ENCODE measurements at regions not wholly inside any gene's neighbourhood (a gene's known extent, or its start where the extent isn't known, plus 50 kb on each side); places are given as distances from the start of the nearest gene placed in this dataset.

DNA sequence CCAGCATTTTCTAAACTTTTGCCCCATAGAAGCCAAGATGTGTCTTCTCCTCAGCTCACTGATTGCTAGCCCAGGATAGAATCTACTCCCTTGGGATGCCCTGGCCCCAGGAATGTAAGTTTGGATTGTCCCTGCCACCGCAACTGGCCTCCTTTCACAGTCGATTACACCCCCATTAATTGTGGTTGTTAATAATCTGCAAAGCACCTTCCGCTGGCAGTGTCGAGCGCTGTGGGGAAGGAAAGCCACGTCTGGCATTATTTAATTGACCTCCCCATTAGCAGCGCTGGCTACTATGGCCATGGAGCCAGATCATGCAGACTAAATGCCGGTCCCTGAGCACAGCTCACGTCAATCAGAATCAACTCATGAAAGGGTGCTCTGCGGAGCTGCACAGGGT, 597.3 kb upstream of the PLXNA2 start:
- no peak overlapping the region for H3K9ac ChIP-seq (ENCODE audit: low read depth, low read length)
- no peaks in the 10 kb centered on the region for H3K36me3 ChIP-seq (ENCODE audit: insufficient read depth, low read length)
- no peak overlapping the region for H3K4me3 ChIP-seq (ENCODE audit: low read length)
- peaks cover 4% of the 10 kb centered on the region for H3K27me3 ChIP-seq (ENCODE audit: control insufficient read depth, insufficient read depth, low read length)
- no peaks in the 10 kb centered on the region for H3K4me1 ChIP-seq (ENCODE audit: control insufficient read depth, insufficient read depth, low read length)
- H3K4me2 ChIP-seq (ENCODE audit: low read length), result no peak overlapping the region
- H3K9me3 ChIP-seq (replicated peaks; ENCODE audit: low read length), result no peaks in the 10 kb centered on the region

GRCh38 chr1:208842451-208842850, 598.3 kb upstream of the PLXNA2 start:
- H3K9ac ChIP-seq (ENCODE audit: low read depth, low read length), result no peak overlapping the region
- no peak overlapping the region for H3K4me2 ChIP-seq (ENCODE audit: low read length)
- H3K9me3 ChIP-seq (replicated peaks; ENCODE audit: low read length), result no peaks in the 10 kb centered on the region
- H3K27me3 ChIP-seq (ENCODE audit: control insufficient read depth, insufficient read depth, low read length), result peaks cover 4% of the 10 kb centered on the region
- H3K36me3 ChIP-seq (ENCODE audit: insufficient read depth, low read length), result no peaks in the 10 kb centered on the region
- no peak overlapping the region for H3K4me3 ChIP-seq (ENCODE audit: low read length)
- H3K4me1 ChIP-seq (ENCODE audit: control insufficient read depth, insufficient read depth, low read length), result no peaks in the 10 kb centered on the region

- H3K36me3 ChIP-seq (ENCODE audit: insufficient read depth, low read length), result no peaks in the 10 kb centered on the region
- H3K27me3 ChIP-seq (ENCODE audit: control insufficient read depth, insufficient read depth, low read length), result peaks cover 4% of the 10 kb centered on the region
- H3K4me3 ChIP-seq (ENCODE audit: low read length), result no peak overlapping the region
- no peak overlapping the region for H3K9ac ChIP-seq (ENCODE audit: low read depth, low read length)
- H3K4me2 ChIP-seq (ENCODE audit: low read length), result no peak overlapping the region
- no peaks in the 10 kb centered on the region for H3K9me3 ChIP-seq (replicated peaks; ENCODE audit: low read length)
- H3K4me1 ChIP-seq (ENCODE audit: control insufficient read depth, insufficient read depth, low read length), result no peaks in the 10 kb centered on the region
Observed at GRCh38 chr1:208844158-208844557, 600.0 kb upstream of the PLXNA2 start.

DNA sequence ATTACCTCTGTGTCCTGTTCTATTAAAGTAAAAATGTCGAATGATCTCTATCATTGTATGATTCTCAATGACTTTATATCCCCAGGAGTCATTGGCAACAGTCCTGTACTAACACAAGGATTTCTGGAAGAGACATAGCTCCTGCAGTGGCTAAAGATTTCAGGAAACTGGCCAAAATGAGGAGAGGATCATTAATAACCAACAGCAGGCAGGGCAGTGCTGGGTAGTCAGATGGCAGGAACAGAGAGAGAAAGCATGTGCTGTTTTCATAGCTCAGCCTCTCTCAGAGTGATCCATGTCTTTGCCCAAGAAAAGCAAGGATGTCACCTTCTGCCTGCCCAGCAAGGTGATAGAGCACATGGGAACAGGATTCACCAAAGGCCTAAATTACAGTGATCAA, 604.7 kb upstream of the PLXNA2 start:
- Histone ChIP-seq H3K4me2 (ENCODE audit: low read length) (no peak overlapping the region), H3K9me3 (replicated peaks; ENCODE audit: low read length) (no peaks in the 10 kb centered on the region), H3K36me3 (ENCODE audit: insufficient read depth, low read length) (no peaks in the 10 kb centered on the region), H3K4me1 (ENCODE audit: control insufficient read depth, insufficient read depth, low read length) (no peaks in the 10 kb centered on the region), H3K27me3 (ENCODE audit: control insufficient read depth, insufficient read depth, low read length) (no peaks in the 10 kb centered on the region), H3K4me3 (ENCODE audit: low read length) (no peak overlapping the region), H3K9ac (ENCODE audit: low read depth, low read length) (no peak overlapping the region)

DNA sequence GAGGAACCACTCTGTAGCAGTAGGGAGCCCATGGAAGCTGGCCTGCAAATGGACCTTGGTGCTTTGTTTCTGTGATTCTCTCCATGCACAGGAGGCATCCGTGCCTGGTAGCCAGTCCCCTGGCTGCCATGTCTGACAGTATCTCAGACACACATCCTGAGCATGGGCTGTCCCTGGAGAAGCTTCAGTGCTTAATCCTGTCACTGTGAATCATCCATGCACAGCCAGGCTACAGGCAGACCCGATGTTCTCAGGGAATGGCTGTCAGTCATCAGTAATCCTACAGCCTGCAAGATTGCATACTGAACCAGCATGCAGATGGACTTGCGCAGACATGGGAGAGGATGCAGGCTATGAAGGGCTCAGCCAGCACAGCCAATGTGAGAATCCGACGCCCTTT, 606.3 kb upstream of the PLXNA2 start:
- Histone ChIP-seq H3K4me3 (ENCODE audit: low read length) (no peak overlapping the region), H3K27me3 (ENCODE audit: control insufficient read depth, insufficient read depth, low read length) (no peaks in the 10 kb centered on the region), H3K4me2 (ENCODE audit: low read length) (no peak overlapping the region), H3K9me3 (replicated peaks; ENCODE audit: low read length) (no peaks in the 10 kb centered on the region), H3K4me1 (ENCODE audit: control insufficient read depth, insufficient read depth, low read length) (no peaks in the 10 kb centered on the region), H3K36me3 (ENCODE audit: insufficient read depth, low read length) (no peaks in the 10 kb centered on the region), H3K9ac (ENCODE audit: low read depth, low read length) (no peak overlapping the region)

DNA sequence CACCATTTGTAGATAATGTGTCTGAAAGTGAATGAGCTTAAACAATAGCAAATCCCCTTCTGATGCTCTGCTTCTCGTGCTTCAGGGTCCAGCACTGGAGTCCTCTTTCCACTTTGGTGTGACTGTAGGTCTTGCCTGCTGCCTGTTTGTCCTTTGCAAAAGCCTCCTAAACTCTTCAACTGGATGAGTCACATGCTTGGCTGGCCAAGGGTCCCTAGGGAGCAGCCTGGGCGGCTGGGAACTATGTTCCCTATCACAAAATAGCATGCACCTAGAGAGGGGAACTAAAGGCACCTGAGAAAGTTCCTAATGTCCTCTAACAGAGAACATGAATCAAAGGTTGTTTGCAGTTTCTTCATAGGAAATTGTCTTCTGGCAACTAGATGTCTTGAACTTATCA, 607.2 kb upstream of the PLXNA2 start:
- H3K9ac ChIP-seq (ENCODE audit: low read depth, low read length), result no peak overlapping the region
- H3K27me3 ChIP-seq (ENCODE audit: control insufficient read depth, insufficient read depth, low read length), result no peaks in the 10 kb centered on the region
- no peaks in the 10 kb centered on the region for H3K4me1 ChIP-seq (ENCODE audit: control insufficient read depth, insufficient read depth, low read length)
- H3K36me3 ChIP-seq (ENCODE audit: insufficient read depth, low read length), result no peaks in the 10 kb centered on the region
- no peaks in the 10 kb centered on the region for H3K9me3 ChIP-seq (replicated peaks; ENCODE audit: low read length)
- no peak overlapping the region for H3K4me3 ChIP-seq (ENCODE audit: low read length)
- no peak overlapping the region for H3K4me2 ChIP-seq (ENCODE audit: low read length)

- Histone ChIP-seq H3K9me3 (replicated peaks; ENCODE audit: low read length) (no peaks in the 10 kb centered on the region), H3K9ac (ENCODE audit: low read depth, low read length) (no peak overlapping the region), H3K4me3 (ENCODE audit: low read length) (no peak overlapping the region), H3K4me1 (ENCODE audit: control insufficient read depth, insufficient read depth, low read length) (no peaks in the 10 kb centered on the region), H3K4me2 (ENCODE audit: low read length) (no peak overlapping the region), H3K36me3 (ENCODE audit: insufficient read depth, low read length) (no peaks in the 10 kb centered on the region), H3K27me3 (ENCODE audit: control insufficient read depth, insufficient read depth, low read length) (no peaks in the 10 kb centered on the region)
Observed at GRCh38 chr1:208852911-208853310, 608.7 kb upstream of the PLXNA2 start.

DNA sequence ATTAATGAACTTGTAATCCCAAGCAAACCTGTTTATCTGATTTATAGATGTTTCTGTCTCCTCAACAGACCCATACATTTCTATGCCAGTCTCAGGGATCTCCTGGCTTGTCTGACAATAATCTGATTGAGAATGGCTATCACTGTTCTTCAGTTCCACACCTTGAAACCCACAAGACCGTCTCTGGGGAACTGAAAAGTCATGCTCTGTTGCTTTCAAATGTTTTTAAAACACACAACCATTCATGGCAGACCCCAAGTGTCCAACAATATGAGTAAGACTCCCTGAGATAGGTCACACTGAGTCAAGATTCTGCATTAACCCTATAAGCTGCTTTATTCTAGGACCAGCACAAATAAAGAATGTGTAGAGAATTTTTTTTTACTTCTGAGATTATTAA, 611.2 kb upstream of the PLXNA2 start:
- Histone ChIP-seq H3K4me3 (ENCODE audit: low read length) (no peak overlapping the region), H3K4me1 (ENCODE audit: control insufficient read depth, insufficient read depth, low read length) (no peaks in the 10 kb centered on the region), H3K9me3 (replicated peaks; ENCODE audit: low read length) (no peaks in the 10 kb centered on the region), H3K9ac (ENCODE audit: low read depth, low read length) (no peak overlapping the region), H3K27me3 (ENCODE audit: control insufficient read depth, insufficient read depth, low read length) (no peaks in the 10 kb centered on the region), H3K4me2 (ENCODE audit: low read length) (no peak overlapping the region), H3K36me3 (ENCODE audit: insufficient read depth, low read length) (no peaks in the 10 kb centered on the region)

- Histone ChIP-seq H3K9ac (ENCODE audit: low read depth, low read length) (no peak overlapping the region), H3K36me3 (ENCODE audit: insufficient read depth, low read length) (no peaks in the 10 kb centered on the region), H3K4me1 (ENCODE audit: control insufficient read depth, insufficient read depth, low read length) (no peaks in the 10 kb centered on the region), H3K4me3 (ENCODE audit: low read length) (no peak overlapping the region), H3K27me3 (ENCODE audit: control insufficient read depth, insufficient read depth, low read length) (no peaks in the 10 kb centered on the region), H3K4me2 (ENCODE audit: low read length) (no peak overlapping the region), H3K9me3 (replicated peaks; ENCODE audit: low read length) (no peaks in the 10 kb centered on the region)
Observed at GRCh38 chr1:208857465-208857864, 613.3 kb upstream of the PLXNA2 start.

DNA sequence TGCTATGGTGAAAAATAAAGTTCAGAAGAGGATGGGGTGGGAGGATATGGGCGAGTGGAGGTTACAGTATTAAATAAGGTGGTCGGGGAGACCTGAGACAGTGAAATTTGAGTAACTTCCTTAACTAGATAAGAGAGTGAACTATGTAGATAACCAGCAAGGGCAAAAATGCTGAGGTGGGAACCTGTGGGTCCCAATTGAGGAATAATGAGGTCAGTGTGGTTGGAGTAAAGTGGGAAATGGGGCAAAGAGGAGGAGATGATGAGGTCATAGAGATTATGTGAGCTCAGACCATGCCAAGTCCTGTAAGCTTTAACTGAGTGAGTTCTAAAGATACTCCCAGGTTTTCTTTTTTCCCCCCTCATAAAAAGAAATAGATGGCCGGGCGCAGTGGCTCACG, 614.6 kb upstream of the PLXNA2 start:
- no peaks in the 10 kb centered on the region for H3K27me3 ChIP-seq (ENCODE audit: control insufficient read depth, insufficient read depth, low read length)
- no peak overlapping the region for H3K9ac ChIP-seq (ENCODE audit: low read depth, low read length)

DNA sequence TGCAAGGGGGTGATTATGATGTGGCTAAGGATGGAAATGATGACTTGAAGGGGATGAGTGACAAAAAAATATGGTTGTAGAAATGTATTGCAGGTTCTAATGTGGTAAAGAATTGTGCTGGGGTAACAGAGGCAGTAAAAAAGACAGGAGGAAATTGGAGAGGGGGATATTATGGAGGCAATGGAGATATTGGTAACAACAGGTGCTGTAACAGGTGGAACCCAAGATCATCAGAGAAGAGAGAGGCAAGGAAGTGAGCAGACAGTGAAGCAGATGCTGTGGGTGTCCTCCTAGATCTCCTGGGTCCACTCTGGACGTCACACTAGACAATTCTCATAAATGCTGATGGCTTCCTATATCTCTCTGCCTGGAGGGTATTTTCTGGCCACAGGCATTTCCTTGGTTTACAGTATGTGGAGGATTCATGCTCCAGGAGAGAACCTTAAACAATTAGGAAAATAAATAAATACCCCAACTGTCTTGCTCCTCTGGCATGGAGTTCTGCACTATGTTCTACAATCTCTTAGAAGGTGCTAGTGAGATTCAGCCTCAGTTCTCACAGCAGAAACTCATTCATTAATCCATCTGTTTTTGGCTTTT, 620.3 kb upstream of the PLXNA2 start:
- no peak overlapping the region for H3K4me2 ChIP-seq (ENCODE audit: low read length)
- no peaks in the 10 kb centered on the region for H3K27me3 ChIP-seq (ENCODE audit: control insufficient read depth, insufficient read depth, low read length)
- peaks cover 7% of the 10 kb centered on the region for H3K4me1 ChIP-seq (ENCODE audit: control insufficient read depth, insufficient read depth, low read length)
- no peak overlapping the region for H3K9ac ChIP-seq (ENCODE audit: low read depth, low read length)
- H3K4me3 ChIP-seq (ENCODE audit: low read length), result no peak overlapping the region
- H3K36me3 ChIP-seq (ENCODE audit: insufficient read depth, low read length), result no peaks in the 10 kb centered on the region
- no peaks in the 10 kb centered on the region for H3K9me3 ChIP-seq (replicated peaks; ENCODE audit: low read length)

More for the DNA sequence above, 614.6 kb upstream of the PLXNA2 start:
- H3K9me3 ChIP-seq (replicated peaks; ENCODE audit: low read length), result no peaks in the 10 kb centered on the region
- no peak overlapping the region for H3K4me2 ChIP-seq (ENCODE audit: low read length)
- no peaks in the 10 kb centered on the region for H3K4me1 ChIP-seq (ENCODE audit: control insufficient read depth, insufficient read depth, low read length)
- H3K4me3 ChIP-seq (ENCODE audit: low read length), result no peak overlapping the region
- H3K36me3 ChIP-seq (ENCODE audit: insufficient read depth, low read length), result no peaks in the 10 kb centered on the region

GRCh38 chr1:208866386-208866955, 622.3 kb upstream of the PLXNA2 start:
- Histone ChIP-seq H3K4me3 (ENCODE audit: low read length) (no peak overlapping the region), H3K36me3 (ENCODE audit: insufficient read depth, low read length) (no peaks in the 10 kb centered on the region), H3K4me1 (ENCODE audit: control insufficient read depth, insufficient read depth, low read length) (peaks cover 7% of the 10 kb centered on the region), H3K9me3 (replicated peaks; ENCODE audit: low read length) (no peaks in the 10 kb centered on the region), H3K9ac (ENCODE audit: low read depth, low read length) (no peak overlapping the region), H3K4me2 (ENCODE audit: low read length) (no peak overlapping the region), H3K27me3 (ENCODE audit: control insufficient read depth, insufficient read depth, low read length) (no peaks in the 10 kb centered on the region)
